Karpas-422 (cell line): ENCODE measurements at regions not wholly inside any gene's neighbourhood (a gene's known extent, or its start where the extent isn't known, plus 50 kb on each side); places are given as distances from the start of the nearest gene placed in this dataset.
"Not testable (repeated sequence)": the region's sequence is repeated elsewhere in the genome, so short reads cannot be mapped to it uniquely, and the experiment has no call there.

Source experiments
- DNase-seq: peaks from one replicate; pipeline ENCODE4 v3.0.0-alpha.2; 2015
- H2AFZ ChIP-seq: fragments of 200-600 bp; sonication (generic); 2 replicates; pipeline ENCODE4 v1.6.1; 2014; ENCODE audit warnings: antibody characterized with exemption, low read length, mixed read lengths
- H3K27ac ChIP-seq: fragments of 200-600 bp; sonication (generic); 2 replicates; pipeline ENCODE4 v1.5.1; 2014; ENCODE audit warnings: mild to moderate bottlenecking, low read length, moderate library complexity
- H3K27me3 ChIP-seq: fragments of 200-600 bp; sonication (generic); 2 replicates; pipeline ENCODE4 v1.6.1; 2014; ENCODE audit warnings: low read length, mixed read lengths
- H3K36me3 ChIP-seq: fragments of 200-600 bp; sonication (generic); 2 replicates; pipeline ENCODE4 v1.6.1; 2014; ENCODE audit warnings: low read length, mixed read lengths; ENCODE audit not compliant: insufficient read depth
- H3K4me1 ChIP-seq: fragments of 200-600 bp; sonication (generic); 2 replicates; pipeline ENCODE4 v1.6.1; 2014; ENCODE audit warnings: mild to moderate bottlenecking, low read length, mixed read lengths
- H3K4me2 ChIP-seq: fragments of 200-600 bp; sonication (generic); 2 replicates; pipeline ENCODE4 v1.6.1; 2014; ENCODE audit warnings: low read length, low read depth, mild to moderate bottlenecking; ENCODE audit not compliant: poor library complexity, severe bottlenecking
- H3K4me3 ChIP-seq: fragments of 200-600 bp; sonication (generic); 2 replicates; pipeline ENCODE4 v1.5.1; 2014; ENCODE audit warnings: mild to moderate bottlenecking, antibody characterized with exemption, low read length, mixed read lengths
- H3K79me2 ChIP-seq: fragments of 200-600 bp; sonication (generic); 2 replicates; pipeline ENCODE4 v1.6.1; 2014; ENCODE audit warnings: mild to moderate bottlenecking, low read length, mixed read lengths
- H3K9ac ChIP-seq: fragments of 200-600 bp; sonication (generic); 2 replicates; pipeline ENCODE4 v1.6.0; 2014; ENCODE audit warnings: low read length
- H3K9me2 ChIP-seq: fragments of 200-600 bp; sonication (generic), shearing (Covaris generic); replicated peaks from 2 replicates; pipeline ENCODE4 v1.6.0; 2014; ENCODE audit warnings: mild to moderate bottlenecking, low read length, moderate library complexity; ENCODE audit not compliant: insufficient read depth
- H3K9me3 ChIP-seq: fragments of 300-700, 200-600 bp; sonication (generic); 2 replicates; pipeline ENCODE4 v1.6.1; 2014; ENCODE audit warnings: low read length, mixed read lengths
- H4K20me1 ChIP-seq: fragments of 200-600 bp; sonication (generic); 2 replicates; pipeline ENCODE4 v1.6.1; 2014; ENCODE audit warnings: mild to moderate bottlenecking, antibody characterized with exemption, low read length, low read depth; ENCODE audit not compliant: insufficient read depth

DNA sequence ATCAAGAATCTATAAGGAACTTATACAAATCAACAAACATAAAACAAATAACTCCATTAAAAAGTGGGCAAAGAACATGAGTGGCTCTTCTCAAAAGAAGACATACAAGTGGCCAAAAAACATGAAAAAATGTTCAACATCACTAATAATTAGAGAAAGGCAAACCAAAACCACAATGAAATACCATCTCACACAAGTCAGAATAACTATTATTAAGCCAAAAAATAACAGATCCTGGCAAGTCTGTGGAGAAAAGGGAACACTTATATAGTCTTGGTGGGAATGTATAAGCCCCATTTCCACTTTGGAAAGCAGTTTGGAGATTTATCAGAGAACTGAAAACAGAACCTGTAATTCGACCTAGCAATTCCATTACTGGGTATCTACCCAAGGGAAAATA, 921.0 kb downstream of the KCNA4 start:
- Histone ChIP-seq H3K4me2 (no peak overlapping the region), H3K9ac (no peak overlapping the region), H3K4me1 (no peaks in the 10 kb centered on the region), H3K27ac (no peak overlapping the region), H2AFZ (no peak overlapping the region), H3K9me2 (no peaks in the 10 kb centered on the region; the same call in 1 of the 2 replicates), H3K27me3 (no peaks in the 10 kb centered on the region), H3K4me3 (no peak overlapping the region), H3K9me3 (no peaks in the 10 kb centered on the region), H3K36me3 (no peaks in the 10 kb centered on the region), H3K79me2 (no peaks in the 10 kb centered on the region), H4K20me1 (no peaks in the 10 kb centered on the region)
- no peak for DNase-seq

DNA sequence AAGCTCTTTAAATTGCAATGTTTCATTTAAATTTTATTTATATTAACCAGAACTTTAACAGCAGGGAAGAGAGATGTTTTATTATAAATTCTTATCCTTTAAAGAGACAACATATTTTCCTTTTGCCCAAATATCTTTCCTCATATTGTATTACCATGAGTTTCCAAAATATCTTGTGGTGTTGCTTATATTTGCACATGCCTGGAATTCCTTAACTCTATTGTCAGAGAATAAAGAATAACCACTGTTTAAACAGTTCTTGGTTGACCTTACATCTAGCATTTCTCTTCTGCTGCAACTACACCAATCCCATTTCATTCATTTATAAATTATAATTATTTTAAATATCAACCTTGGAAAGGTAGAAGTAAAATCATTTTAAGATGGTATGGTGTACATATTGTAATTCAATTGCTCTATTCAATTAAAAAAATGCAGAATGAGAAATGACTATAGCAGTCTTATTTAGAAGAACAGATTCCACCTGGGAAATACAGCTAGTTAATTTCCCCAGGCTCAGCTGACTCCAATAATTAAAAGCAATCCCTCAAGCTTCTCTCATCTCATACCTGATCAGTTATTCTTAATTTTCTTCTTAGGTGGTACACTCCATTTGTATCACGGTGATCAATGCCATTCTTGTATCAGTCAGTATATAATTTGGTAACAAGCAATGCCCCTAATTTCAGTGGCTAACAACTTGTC, 923.3 kb downstream of the KCNA4 start:
- no peak overlapping the region for H3K4me3 ChIP-seq
- no peak overlapping the region for H3K4me2 ChIP-seq
- no peak for DNase-seq
- H3K4me1 ChIP-seq, result no peaks in the 10 kb centered on the region
- H2AFZ ChIP-seq, result no peak overlapping the region
- no peaks in the 10 kb centered on the region; the same call in 1 of the 2 replicates for H3K9me2 ChIP-seq
- no peaks in the 10 kb centered on the region for H3K79me2 ChIP-seq
- no peaks in the 10 kb centered on the region for H3K9me3 ChIP-seq
- no peaks in the 10 kb centered on the region for H3K27me3 ChIP-seq
- no peaks in the 10 kb centered on the region for H3K36me3 ChIP-seq
- H4K20me1 ChIP-seq, result no peaks in the 10 kb centered on the region
- no peak overlapping the region for H3K9ac ChIP-seq
- H3K27ac ChIP-seq, result no peak overlapping the region

DNA sequence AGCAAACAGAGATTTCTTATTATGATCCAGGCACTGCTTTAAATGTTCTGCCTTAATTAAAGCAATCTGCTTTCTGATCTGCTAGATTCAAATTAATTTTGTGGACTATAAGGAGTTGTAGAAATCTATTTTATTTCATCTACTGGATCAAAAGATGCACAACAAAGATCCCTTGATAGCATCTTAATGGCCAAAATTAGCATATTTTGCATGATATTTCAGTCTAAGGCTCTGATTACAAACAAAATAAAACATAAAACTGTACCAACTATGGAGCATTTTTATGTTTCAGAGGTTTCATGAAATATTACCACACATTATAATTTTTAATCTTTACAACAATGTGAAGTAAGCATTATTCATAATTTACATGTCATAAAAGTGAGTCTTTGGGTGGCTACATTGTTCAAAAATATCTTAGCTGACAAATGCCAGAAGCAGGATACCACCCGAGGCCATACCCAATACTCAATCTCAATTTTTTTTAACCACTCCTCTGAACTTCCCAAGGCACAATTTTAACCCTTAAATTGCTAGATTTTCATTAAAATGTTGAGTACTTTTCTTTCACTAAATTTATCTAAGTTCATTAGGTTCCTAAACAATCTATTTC, 929.5 kb downstream of the KCNA4 start:
- Histone ChIP-seq H4K20me1 (no peaks in the 10 kb centered on the region), H3K9me2 (no peaks in the 10 kb centered on the region; the same call in 1 of the 2 replicates), H3K9ac (no peak overlapping the region), H3K27ac (no peak overlapping the region), H2AFZ (no peak overlapping the region), H3K79me2 (no peaks in the 10 kb centered on the region), H3K4me2 (no peak overlapping the region), H3K27me3 (no peaks in the 10 kb centered on the region), H3K36me3 (no peaks in the 10 kb centered on the region), H3K4me1 (no peaks in the 10 kb centered on the region), H3K9me3 (no peaks in the 10 kb centered on the region), H3K4me3 (no peak overlapping the region)
- DNase-seq, result no peak

DNA sequence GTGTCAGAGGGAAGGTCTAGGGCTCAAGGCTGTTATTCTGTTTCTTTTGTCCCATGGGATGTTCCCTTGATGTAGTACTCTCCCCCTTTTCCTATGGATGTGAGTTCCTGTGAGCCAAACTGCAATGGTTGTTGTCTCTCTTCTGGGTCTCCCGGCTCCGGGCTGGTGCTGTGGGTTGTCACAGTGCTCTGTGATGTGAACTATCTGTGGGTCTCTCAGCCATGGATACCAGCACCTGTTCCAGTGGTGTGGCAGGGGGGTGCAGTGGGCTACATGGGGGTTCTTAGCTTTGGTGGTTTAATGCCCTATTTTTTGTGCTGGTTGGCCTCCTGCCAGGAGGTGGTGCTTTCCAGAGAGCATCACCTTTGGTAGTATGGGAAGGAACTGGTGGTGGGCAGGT, 941.1 kb downstream of the KCNA4 start:
- no peaks in the 10 kb centered on the region for H3K36me3 ChIP-seq
- H4K20me1 ChIP-seq, result no peaks in the 10 kb centered on the region
- H2AFZ ChIP-seq, result no peak overlapping the region
- H3K79me2 ChIP-seq, result no peaks in the 10 kb centered on the region
- H3K4me2 ChIP-seq, result no peak overlapping the region
- no peaks in the 10 kb centered on the region; the same call in 1 of the 2 replicates for H3K9me2 ChIP-seq
- no peak for DNase-seq
- H3K9ac ChIP-seq, result no peak overlapping the region
- H3K27ac ChIP-seq, result no peak overlapping the region
- no peaks in the 10 kb centered on the region for H3K9me3 ChIP-seq
- no peak overlapping the region for H3K4me3 ChIP-seq
- H3K4me1 ChIP-seq, result no peaks in the 10 kb centered on the region
- H3K27me3 ChIP-seq, result no peaks in the 10 kb centered on the region

DNA sequence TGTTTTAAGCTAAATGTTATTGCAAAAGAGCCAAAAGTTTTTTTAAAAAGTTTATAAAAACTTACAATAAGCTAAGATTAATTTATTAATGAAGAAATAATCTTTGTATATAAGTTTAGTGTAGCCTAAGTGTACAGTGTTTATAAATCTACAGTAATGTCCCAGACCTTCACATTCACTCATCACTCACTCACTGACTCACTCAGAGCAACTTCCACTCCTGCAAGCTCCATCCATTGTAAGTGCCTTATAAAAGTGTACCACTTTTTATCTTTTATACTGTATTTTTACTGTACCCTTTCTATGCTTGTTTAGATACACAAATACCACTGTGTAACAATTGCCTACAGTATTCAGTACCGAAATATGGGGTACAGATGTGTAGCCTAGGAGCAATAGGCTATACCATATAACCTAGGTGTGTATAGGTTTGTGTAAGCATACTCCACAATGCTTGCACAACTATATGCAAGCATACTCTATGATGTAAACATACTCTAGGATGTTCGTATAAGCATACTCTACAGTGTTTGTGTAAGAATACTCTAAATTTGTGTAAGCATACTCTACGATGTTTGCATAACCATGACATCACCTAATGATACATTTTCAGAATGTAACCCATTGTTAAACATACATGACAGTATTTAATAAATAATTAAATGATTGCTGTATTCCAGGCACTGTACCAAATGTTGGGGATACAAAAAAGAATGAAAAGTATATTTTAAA, 953.0 kb downstream of the KCNA4 start:
- H3K9ac ChIP-seq, result no peak overlapping the region
- no peaks in the 10 kb centered on the region for H4K20me1 ChIP-seq
- H3K27ac ChIP-seq, result no peak overlapping the region
- no peaks in the 10 kb centered on the region for H3K9me3 ChIP-seq
- H3K36me3 ChIP-seq, result no peaks in the 10 kb centered on the region
- H3K27me3 ChIP-seq, result no peaks in the 10 kb centered on the region
- no peak overlapping the region for H3K4me2 ChIP-seq
- no peak overlapping the region for H3K4me3 ChIP-seq
- no peaks in the 10 kb centered on the region for H3K79me2 ChIP-seq
- H2AFZ ChIP-seq, result no peak overlapping the region
- peaks cover 4% of the 10 kb centered on the region; the same call in 1 of the 2 replicates for H3K9me2 ChIP-seq
- DNase-seq, result no peak
- no peaks in the 10 kb centered on the region for H3K4me1 ChIP-seq

DNA sequence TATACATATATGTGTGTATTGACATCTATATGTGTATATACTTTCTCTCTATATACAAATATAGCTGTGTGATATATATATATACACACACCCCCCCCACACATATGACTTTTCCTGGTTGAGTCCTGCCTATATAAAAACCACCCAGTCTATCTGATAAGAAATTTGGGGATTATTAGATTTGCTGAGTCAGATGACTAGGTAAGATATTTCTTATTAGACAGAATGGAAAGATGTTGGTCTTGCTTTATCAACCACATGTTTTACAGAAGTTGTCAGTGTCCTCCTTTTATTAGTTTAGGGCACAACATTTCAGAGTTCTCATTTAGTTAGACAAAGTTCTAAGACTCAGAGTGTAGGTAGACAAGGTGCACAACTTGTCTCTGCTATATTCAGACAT, 953.3 kb downstream of the METTL15 start:
- Histone ChIP-seq H3K9me2 (peaks cover 3% of the 10 kb centered on the region; the same call in 1 of the 2 replicates), H3K4me1 (no peaks in the 10 kb centered on the region), H3K4me2 (no peak overlapping the region), H2AFZ (no peak overlapping the region), H3K27ac (no peak overlapping the region), H3K4me3 (no peak overlapping the region), H3K9ac (no peak overlapping the region), H3K79me2 (no peaks in the 10 kb centered on the region), H3K36me3 (no peaks in the 10 kb centered on the region), H3K9me3 (no peaks in the 10 kb centered on the region), H4K20me1 (no peaks in the 10 kb centered on the region), H3K27me3 (no peaks in the 10 kb centered on the region)
- DNase-seq, result no peak

DNA sequence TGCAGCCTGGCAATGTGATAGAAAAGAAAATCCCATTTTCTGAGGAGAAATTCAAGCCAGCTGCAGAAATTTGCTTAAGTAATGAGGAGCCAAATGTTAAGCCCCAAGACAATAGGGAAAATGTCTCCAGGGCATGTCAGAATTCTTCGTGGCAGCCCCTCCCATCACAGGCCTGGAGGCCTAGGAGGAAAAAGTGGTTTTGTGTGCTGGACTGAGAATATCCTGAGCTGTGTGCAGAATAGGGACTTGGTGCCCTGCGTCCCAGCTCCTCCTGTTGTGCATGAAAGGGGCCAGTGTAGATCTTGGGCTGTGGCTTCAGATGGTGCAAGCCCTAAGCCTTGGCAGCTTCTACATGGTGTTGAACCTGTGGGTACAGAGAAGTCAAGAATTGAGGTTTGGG, 948.3 kb downstream of the METTL15 start:
- not testable (repeated sequence) for H3K4me1 ChIP-seq, DNase-seq, H3K9ac ChIP-seq, H3K27ac ChIP-seq, H3K27me3 ChIP-seq, H3K4me2 ChIP-seq, H3K4me3 ChIP-seq, H3K9me3 ChIP-seq, H4K20me1 ChIP-seq, H2AFZ ChIP-seq, H3K9me2 ChIP-seq, H3K79me2 ChIP-seq, H3K36me3 ChIP-seq

DNA sequence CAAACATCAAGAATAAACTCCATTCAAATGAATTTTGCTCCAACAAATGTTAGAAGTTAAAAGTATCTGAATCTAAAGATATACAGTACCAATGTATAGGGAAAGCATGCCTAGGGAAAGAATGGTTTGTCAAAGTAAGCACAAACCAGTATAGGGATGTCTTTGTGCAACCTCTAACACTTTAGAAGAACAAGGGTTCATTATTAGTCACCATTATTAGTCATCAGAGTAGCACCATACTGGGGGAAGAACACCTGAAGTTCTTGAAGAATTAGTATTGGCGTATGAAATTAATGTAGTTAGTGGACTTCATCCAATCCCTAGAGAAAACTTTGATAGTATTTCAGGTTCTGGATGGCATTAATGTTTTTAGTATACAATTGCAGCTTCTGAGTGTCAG, 943.7 kb downstream of the METTL15 start:
- no peaks in the 10 kb centered on the region; the same call in 1 of the 2 replicates for H3K9me2 ChIP-seq
- no peaks in the 10 kb centered on the region for H3K27me3 ChIP-seq
- H3K9ac ChIP-seq, result no peak overlapping the region
- H2AFZ ChIP-seq, result no peak overlapping the region
- no peak overlapping the region for H3K27ac ChIP-seq
- no peaks in the 10 kb centered on the region for H4K20me1 ChIP-seq
- no peaks in the 10 kb centered on the region for H3K36me3 ChIP-seq
- no peak for DNase-seq
- H3K4me2 ChIP-seq, result no peak overlapping the region
- H3K4me3 ChIP-seq, result no peak overlapping the region
- no peaks in the 10 kb centered on the region for H3K9me3 ChIP-seq
- H3K4me1 ChIP-seq, result no peaks in the 10 kb centered on the region
- no peaks in the 10 kb centered on the region for H3K79me2 ChIP-seq
